ENCODE measurements at regions not wholly inside any gene's neighbourhood (a gene's known extent, or its start where the extent isn't known, plus 50 kb on each side); places are given as distances from the start of the nearest gene placed in this dataset.

DNA sequence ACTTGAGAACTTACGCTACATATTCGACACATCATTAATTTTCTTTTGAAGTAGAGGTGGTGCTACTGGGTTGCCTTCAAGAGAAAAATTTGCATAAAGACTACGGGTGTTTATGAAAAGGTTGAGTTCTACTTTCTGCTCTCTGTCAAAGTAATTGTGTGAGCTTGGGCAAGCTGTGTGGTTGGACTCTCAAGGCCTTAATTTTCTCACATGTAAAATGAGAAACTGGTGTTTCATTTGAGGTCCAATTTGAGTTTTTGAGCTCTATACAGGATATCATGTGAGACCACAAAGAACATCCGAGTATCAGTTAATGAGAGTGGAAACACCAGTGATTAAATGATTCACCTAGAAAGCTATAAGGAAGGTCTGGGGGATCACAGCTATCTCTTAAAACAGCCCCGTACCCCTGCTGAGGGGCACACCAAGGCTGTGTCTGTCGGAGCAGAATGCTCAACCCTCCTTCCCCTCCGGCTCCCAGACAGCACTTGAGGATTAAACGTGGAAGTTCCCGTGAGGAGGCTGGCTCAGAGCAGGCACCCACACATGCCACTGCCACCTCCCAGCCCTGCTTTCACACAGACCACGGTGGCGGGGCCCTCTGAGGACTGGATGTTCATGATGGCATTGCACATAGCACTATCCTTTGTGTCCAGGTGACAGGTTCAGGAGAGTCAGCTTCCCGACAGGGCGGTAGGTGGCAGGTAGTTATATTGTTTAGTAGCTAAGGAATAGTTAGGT lies 191.8 kb downstream of the RNF144A start:
- Histone ChIP-seq H3K9ac (ENCODE audit: extremely low read depth, insufficient read length, low read length) (no peak overlapping the region), H3K23me2 (ENCODE audit: insufficient read length, low read depth, low read length, poor library complexity, severe bottlenecking) (no peaks in the 10 kb centered on the region), H2AK5ac (ENCODE audit: insufficient read length, low read length) (no peak overlapping the region), H3K9me3 (ENCODE audit: control insufficient read depth, low read depth, low read length) (no peaks in the 10 kb centered on the region), H3K18ac (ENCODE audit: insufficient read length, low read depth, low read length) (no peak overlapping the region), H2BK120ac (ENCODE audit: low read depth, low read length, poor library complexity, severe bottlenecking) (no peak overlapping the region), H3T11ph (ENCODE audit: low read length) (no peak overlapping the region), H2BK15ac (ENCODE audit: low read depth, low read length) (no peak overlapping the region), H2BK20ac (ENCODE audit: low read depth, low read length, poor library complexity, severe bottlenecking) (no peak overlapping the region), H2BK5ac (ENCODE audit: insufficient read length, low read length) (no peak overlapping the region), H2AFZ (ENCODE audit: low read length) (no peak overlapping the region), H3K56ac (ENCODE audit: insufficient read length, low read depth, low read length) (no peak overlapping the region), H3K27me3 (ENCODE audit: insufficient read depth, low read length) (no peaks in the 10 kb centered on the region), H3K4me2 (ENCODE audit: insufficient read depth, insufficient read length, low read length) (no peak overlapping the region), H4K20me1 (ENCODE audit: control insufficient read depth, insufficient read depth, insufficient read length) (no peaks in the 10 kb centered on the region), H4K5ac (ENCODE audit: insufficient read length, low read depth, low read length) (no peak overlapping the region), H2BK12ac (ENCODE audit: insufficient read length, low read depth, low read length) (no peak overlapping the region), H4K91ac (ENCODE audit: insufficient read length, low read depth, low read length) (no peak overlapping the region), H3K79me1 (ENCODE audit: insufficient read depth, low read depth, low read length, poor library complexity, severe bottlenecking) (no peaks in the 10 kb centered on the region), H3K79me2 (ENCODE audit: insufficient read depth, low read length) (no peaks in the 10 kb centered on the region), H3K27ac (ENCODE audit: insufficient read length, low read depth, low read length) (no peak overlapping the region), H3K23ac (ENCODE audit: insufficient read length, low read depth, low read length) (no peak overlapping the region), H3K4ac (ENCODE audit: low read depth, low read length) (no peak overlapping the region), H4K8ac (replicated peaks; ENCODE audit: insufficient read length, low read depth, low read length) (no peak overlapping the region), H3K14ac (ENCODE audit: insufficient read depth, low read length) (no peak overlapping the region), H3K4me1 (ENCODE audit: insufficient read depth, low read length) (no peaks in the 10 kb centered on the region)
- Mint-ChIP-seq H3K4me3 (no peak overlapping the region), H3K9me3 (peaks cover 5% of the 10 kb centered on the region in 2 experiments; a peak in 1 of 5 replicates), H3K36me3 (ENCODE audit: insufficient read depth in 1 of 3, low read depth in 3 of 3) (peaks cover 0 to 16% (median 0%) of the 10 kb centered on the region in 3 experiments; a peak in 3 of 7 replicates), H3K4me1 (peaks cover 17 to 19% of the 10 kb centered on the region in 2 experiments), H3K27me3 (ENCODE audit: low read depth) (no peaks in the 10 kb centered on the region; the same call in 1 of the 2 replicates), H3K27ac (no peak overlapping the region)
- TF ChIP-seq, protein P1, sequence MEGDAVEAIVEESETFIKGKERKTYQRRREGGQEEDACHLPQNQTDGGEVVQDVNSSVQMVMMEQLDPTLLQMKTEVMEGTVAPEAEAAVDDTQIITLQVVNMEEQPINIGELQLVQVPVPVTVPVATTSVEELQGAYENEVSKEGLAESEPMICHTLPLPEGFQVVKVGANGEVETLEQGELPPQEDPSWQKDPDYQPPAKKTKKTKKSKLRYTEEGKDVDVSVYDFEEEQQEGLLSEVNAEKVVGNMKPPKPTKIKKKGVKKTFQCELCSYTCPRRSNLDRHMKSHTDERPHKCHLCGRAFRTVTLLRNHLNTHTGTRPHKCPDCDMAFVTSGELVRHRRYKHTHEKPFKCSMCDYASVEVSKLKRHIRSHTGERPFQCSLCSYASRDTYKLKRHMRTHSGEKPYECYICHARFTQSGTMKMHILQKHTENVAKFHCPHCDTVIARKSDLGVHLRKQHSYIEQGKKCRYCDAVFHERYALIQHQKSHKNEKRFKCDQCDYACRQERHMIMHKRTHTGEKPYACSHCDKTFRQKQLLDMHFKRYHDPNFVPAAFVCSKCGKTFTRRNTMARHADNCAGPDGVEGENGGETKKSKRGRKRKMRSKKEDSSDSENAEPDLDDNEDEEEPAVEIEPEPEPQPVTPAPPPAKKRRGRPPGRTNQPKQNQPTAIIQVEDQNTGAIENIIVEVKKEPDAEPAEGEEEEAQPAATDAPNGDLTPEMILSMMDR (conservative IDR thresholded peaks at IDR 0.05) = no peak
- no CpG with 5 or more reads among the region's 13 CpGs for WGBS (ENCODE audit: extremely low coverage, insufficient read length, low lambda C conversion rate)
- DNase-seq = no peak

Measured in H9 (cell line).